ENCODE measurements at regions not wholly inside any gene's neighbourhood (a gene's known extent, or its start where the extent isn't known, plus 50 kb on each side); places are given as distances from the start of the nearest gene placed in this dataset.
"Not testable (repeated sequence)": the region's sequence is repeated elsewhere in the genome, so short reads cannot be mapped to it uniquely, and the experiment has no call there.

GRCh38 chrX:66961665-66962064, 322.8 kb upstream of the EDA2R start:
- TF ChIP-seq CTCF (IDR thresholded peaks at IDR 0.05; ENCODE audit: low read depth, low read length): no peak
- no peak for DNase-seq (ENCODE audit: extremely low read depth, low read depth)

DNA sequence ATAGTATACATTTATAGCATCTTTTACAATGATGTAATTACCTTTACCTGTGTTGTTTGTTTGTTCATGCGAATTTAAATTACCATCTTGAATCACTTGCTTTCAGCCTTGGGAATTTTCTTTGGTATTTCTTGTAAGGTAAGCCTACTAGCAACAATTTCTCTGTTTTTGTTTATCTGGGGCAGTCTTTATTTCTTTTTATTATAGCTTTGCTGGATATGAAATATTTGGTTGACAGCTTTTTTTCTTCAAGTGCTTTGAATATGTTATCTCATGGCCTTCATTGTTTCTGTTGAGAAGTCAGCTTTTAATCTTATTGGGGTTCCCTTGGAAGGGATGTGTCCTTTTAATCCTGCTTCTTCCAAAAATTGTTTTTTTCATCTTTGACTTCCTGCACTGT, 292.8 kb upstream of the EDA2R start:
- no peak for TF ChIP-seq CTCF (IDR thresholded peaks at IDR 0.05; ENCODE audit: low read depth, low read length)
- no peak for DNase-seq (ENCODE audit: extremely low read depth, low read depth)

DNA sequence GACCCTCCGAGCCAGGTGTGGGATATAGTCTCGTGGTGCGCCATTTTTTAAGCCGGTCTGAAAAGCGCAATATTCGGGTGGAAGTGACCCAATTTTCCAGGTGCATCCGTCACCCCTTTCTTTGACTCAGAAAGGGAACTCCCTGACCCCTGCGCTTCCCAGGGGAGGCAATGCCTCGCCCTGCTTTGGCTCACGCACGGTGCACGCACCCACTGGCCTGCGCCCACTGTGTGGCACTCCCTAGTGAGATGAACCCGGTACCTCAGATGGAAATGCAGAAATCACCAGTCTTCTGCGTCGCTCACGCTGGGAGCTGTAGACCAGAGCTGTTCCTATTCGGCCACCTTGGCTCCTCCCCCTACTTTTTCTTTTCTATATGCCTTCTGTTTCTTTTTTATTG, 291.6 kb upstream of the EDA2R start:
- not testable (repeated sequence) for DNase-seq (ENCODE audit: extremely low read depth, low read depth)

- TF ChIP-seq CTCF (IDR thresholded peaks at IDR 0.05; ENCODE audit: low read depth, low read length): no peak
- DNase-seq (ENCODE audit: extremely low read depth, low read depth): no peak
Measured at GRCh38 chrX:66920296-66920695, 281.4 kb upstream of the EDA2R start.

DNA sequence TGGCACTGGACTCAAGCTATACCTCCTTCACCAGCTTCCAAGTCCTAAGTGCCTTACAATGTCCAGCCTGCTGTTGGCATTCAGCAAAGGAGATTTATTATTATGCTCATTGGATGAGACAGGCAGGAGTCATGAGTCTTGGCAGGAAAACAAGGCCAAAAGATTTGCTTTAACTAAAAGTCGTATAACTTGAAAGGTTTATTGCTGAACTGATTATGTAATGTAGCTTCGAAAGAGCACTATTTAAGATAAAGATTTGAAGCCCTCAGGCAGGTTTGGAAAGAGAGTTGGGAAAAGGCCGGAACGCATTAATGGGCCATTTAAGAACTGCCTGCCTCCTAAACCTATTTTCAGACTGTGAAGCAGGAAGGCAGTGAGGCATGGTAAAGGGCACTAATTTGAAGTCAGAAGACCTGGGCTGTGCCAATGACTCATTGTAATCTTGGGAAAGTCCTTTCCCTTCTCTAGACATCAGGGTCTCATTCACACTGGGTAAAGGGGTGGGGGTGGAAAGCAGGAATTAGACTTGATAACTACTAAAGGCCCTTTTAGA, 280.5 kb upstream of the EDA2R start:
- TF ChIP-seq CTCF (IDR thresholded peaks at IDR 0.05; ENCODE audit: low read depth, low read length): no peak
- DNase-seq (ENCODE audit: extremely low read depth, low read depth): no peak

DNA sequence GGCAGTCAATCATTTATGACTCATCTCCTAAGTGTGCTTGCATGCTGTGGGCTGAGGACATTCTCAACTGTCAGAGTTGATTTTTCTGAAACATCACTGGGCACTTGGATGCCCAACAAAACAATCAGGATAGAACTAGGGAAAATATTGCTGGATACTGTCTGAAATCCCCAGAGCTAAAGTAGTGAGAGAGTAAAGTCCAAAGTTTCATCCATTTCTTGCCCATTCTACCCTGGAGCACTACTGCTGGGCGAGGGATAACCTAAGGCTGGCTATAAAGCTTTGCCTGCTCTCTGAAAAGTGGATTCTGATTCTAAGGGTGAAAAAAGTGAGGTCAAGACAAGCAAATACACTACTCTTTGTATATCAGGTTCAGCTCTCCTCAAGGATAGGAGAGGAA, 279.6 kb upstream of the EDA2R start:
- DNase-seq (ENCODE audit: extremely low read depth, low read depth): no peak
- TF ChIP-seq CTCF (IDR thresholded peaks at IDR 0.05; ENCODE audit: low read depth, low read length): no peak

- no peak for DNase-seq (ENCODE audit: extremely low read depth, low read depth)
- no peak for TF ChIP-seq CTCF (IDR thresholded peaks at IDR 0.05; ENCODE audit: low read depth, low read length)
Measured at GRCh38 chrX:66915893-66916292, 277.0 kb upstream of the EDA2R start.

DNA sequence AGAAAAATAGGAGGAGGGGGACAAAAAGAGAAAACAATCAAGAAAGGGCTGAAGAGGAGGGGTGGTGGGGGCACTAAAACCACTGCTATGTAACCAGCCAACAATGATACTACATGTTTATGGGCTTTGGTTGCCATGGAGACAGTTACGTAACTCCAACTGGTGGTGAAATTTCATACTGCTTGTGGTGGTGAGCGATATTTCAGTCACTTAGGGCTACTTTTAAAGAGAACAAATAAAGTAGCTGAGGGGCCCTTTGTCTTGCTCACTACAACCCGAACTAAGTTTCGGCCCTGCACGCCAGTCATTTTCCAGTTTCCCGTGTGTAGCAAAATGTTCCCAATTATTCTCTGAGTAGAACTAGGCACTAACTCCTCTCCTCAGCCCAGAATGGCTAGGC, 275.2 kb upstream of the EDA2R start:
- no peak for TF ChIP-seq CTCF (IDR thresholded peaks at IDR 0.05; ENCODE audit: low read depth, low read length)
- DNase-seq (ENCODE audit: extremely low read depth, low read depth): no peak
